ENCODE measurements at regions not wholly inside any gene's neighbourhood (a gene's known extent, or its start where the extent isn't known, plus 50 kb on each side); places are given as distances from the start of the nearest gene placed in this dataset.

DNA sequence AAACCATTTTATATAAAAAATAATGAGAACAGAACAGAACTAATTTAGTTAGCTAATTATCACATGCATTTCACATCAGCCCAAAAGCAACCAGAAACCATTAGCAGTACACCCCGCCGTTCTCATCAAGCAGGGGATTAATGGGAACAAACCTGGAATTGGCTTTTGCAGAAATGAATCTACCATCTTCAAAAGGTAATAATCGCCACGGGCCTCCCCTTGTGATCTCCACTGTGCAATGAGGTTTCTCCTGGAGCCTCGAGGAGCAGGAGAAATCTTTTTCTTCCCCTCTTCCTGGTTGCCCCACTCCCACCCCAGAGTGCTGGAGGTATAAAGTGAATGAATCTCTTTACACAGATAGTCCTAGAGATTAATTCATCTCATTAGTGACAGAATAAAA, 1003.5 kb downstream of the AGBL1 start:
- H3K4me1 ChIP-seq: no peaks in the 10 kb centered on the region
- no peak for DNase-seq
- intact Hi-C loops (cut with DNase I): no loop called here

DNA sequence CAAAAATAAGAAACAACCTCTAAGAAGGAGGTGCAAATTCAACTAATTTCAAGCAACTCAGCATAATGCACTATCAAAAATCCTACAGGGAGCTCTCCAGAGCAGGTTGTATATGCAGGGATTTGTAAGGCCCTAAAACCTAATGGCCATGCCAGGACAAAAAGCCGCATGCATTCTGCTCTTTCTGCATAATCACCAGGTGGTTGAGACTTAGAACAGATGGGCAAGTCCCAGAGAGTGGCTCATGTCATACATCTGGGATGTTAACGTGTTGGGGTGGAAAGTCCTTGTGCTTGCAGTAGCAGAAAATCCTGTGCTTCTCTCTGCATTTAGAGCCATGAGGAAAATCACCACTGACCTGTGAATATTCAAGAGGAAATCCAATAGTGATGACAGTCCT, 1002.9 kb downstream of the AGBL1 start:
- no peak for DNase-seq
- WGBS, 3 donors: 64% methylated on average over 2 of the region's 2 CpGs
- ATAC-seq: no peak
- TF ChIP-seq, protein P1, sequence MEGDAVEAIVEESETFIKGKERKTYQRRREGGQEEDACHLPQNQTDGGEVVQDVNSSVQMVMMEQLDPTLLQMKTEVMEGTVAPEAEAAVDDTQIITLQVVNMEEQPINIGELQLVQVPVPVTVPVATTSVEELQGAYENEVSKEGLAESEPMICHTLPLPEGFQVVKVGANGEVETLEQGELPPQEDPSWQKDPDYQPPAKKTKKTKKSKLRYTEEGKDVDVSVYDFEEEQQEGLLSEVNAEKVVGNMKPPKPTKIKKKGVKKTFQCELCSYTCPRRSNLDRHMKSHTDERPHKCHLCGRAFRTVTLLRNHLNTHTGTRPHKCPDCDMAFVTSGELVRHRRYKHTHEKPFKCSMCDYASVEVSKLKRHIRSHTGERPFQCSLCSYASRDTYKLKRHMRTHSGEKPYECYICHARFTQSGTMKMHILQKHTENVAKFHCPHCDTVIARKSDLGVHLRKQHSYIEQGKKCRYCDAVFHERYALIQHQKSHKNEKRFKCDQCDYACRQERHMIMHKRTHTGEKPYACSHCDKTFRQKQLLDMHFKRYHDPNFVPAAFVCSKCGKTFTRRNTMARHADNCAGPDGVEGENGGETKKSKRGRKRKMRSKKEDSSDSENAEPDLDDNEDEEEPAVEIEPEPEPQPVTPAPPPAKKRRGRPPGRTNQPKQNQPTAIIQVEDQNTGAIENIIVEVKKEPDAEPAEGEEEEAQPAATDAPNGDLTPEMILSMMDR (IDR thresholded peaks at IDR 0.05): no peak
- no peak overlapping the region for H3K27ac ChIP-seq
- H3K4me1 ChIP-seq: no peaks in the 10 kb centered on the region
- no peaks in the 10 kb centered on the region for H3K9me3 ChIP-seq
- H3K36me3 ChIP-seq (ENCODE audit: insufficient read depth in 1 of 2, low read depth in 1 of 2): no peaks in the 10 kb centered on the region
- intact Hi-C loops (cut with DNase I): no loop called here
- H3K27me3 ChIP-seq (ENCODE audit: insufficient read depth in 3 of 3, low read length in 2 of 3): no peaks in the 10 kb centered on the region
- no peak overlapping the region for H3K4me3 ChIP-seq

More for the DNA sequence above, 1003.5 kb downstream of the AGBL1 start:
- Histone ChIP-seq H3K27me3 (ENCODE audit: insufficient read depth in 3 of 3, low read length in 2 of 3) (no peaks in the 10 kb centered on the region), H3K9me3 (no peaks in the 10 kb centered on the region), H3K36me3 (ENCODE audit: insufficient read depth in 1 of 2, low read depth in 1 of 2) (no peaks in the 10 kb centered on the region), H3K27ac (no peak overlapping the region), H3K4me3 (no peak overlapping the region)
- TF ChIP-seq, protein P1 (IDR thresholded peaks at IDR 0.05): no peak
- WGBS, 3 donors: 84 to 85% (median 85%) methylated on average over 5 of the region's 5 CpGs
- ATAC-seq: no peak

DNA sequence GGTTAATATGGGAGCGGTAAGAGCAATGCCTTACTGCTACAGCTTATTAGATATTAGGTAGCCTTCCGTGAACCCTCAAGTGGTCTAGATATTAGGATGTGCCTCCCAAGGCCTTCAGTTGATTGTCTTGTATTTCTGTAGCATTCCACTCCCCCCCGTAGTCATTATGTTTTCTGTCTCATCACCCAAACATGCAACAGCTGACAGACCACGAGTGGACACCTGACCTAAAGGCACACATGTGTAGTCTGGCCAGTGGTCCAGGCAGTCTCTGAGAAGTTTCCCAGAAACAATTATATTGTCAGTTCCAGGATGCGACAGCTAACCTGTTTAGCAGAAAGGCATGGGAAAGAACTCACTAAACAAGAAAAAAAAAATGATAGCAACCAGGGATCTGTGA, 1000.9 kb downstream of the AGBL1 start:
- Histone ChIP-seq H3K36me3 (ENCODE audit: insufficient read depth in 1 of 2, low read depth in 1 of 2) (no peaks in the 10 kb centered on the region), H3K27ac (no peak overlapping the region), H3K4me3 (no peak overlapping the region), H3K4me1 (no peaks in the 10 kb centered on the region), H3K27me3 (ENCODE audit: insufficient read depth in 3 of 3, low read length in 2 of 3) (no peaks in the 10 kb centered on the region), H3K9me3 (no peaks in the 10 kb centered on the region)
- DNase-seq (no peak), ATAC-seq (no peak)
- intact Hi-C loops (cut with DNase I): no loop called here
- WGBS, 3 donors: 58 to 60% (median 59%) methylated on average over 5 of the region's 5 CpGs
- TF ChIP-seq, protein P1 (IDR thresholded peaks at IDR 0.05): no peak

Measured in psoas muscle (tissue), 7 donors.